ENCODE measurements at regions not wholly inside any gene's neighbourhood (a gene's known extent, or its start where the extent isn't known, plus 50 kb on each side); places are given as distances from the start of the nearest gene placed in this dataset.

GRCh38 chr18:2281523-2282199, 289.6 kb downstream of the METTL4 start:
- no peak for DNase-seq

- peak in 1 of 5 experiments; percentile 1 for DNase-seq
Observed at GRCh38 chr18:2293109-2293839, 278.0 kb downstream of the METTL4 start.

- no peak for DNase-seq
Observed at GRCh38 chr18:2301316-2301715, 270.0 kb downstream of the METTL4 start.

- DNase-seq = no peak
Observed at GRCh38 chr18:2302012-2302411, 269.3 kb downstream of the METTL4 start.

- DNase-seq = no peak
Observed at GRCh38 chr18:2302628-2303516, 268.4 kb downstream of the METTL4 start.

GRCh38 chr18:2303517-2304238, 267.6 kb downstream of the METTL4 start:
- DNase-seq = no peak

GRCh38 chr18:2304378-2305175, 266.7 kb downstream of the METTL4 start:
- no peak for DNase-seq

GRCh38 chr18:2306606-2307005, 264.7 kb downstream of the METTL4 start:
- no peak for DNase-seq

- no peak for DNase-seq
Observed at GRCh38 chr18:2310886-2311285, 260.4 kb downstream of the METTL4 start.

GRCh38 chr18:2312440-2312839, 258.9 kb downstream of the METTL4 start:
- no peak for DNase-seq

- no peak for DNase-seq
Observed at GRCh38 chr18:2313332-2313731, 258.0 kb downstream of the METTL4 start.

GRCh38 chr18:2316082-2316750, 255.1 kb downstream of the METTL4 start:
- DNase-seq = no peak

GRCh38 chr18:2316751-2317696, 254.3 kb downstream of the METTL4 start:
- DNase-seq = no peak

GRCh38 chr18:2324459-2324858, 246.8 kb downstream of the METTL4 start:
- DNase-seq = no peak

GRCh38 chr18:2325308-2325849, 245.9 kb downstream of the METTL4 start:
- DNase-seq = no peak

- DNase-seq = no peak
Observed at GRCh38 chr18:2325933-2326332, 245.4 kb downstream of the METTL4 start.

GRCh38 chr18:2326999-2327398, 244.3 kb downstream of the METTL4 start:
- DNase-seq = no peak

- DNase-seq = no peak
Observed at GRCh38 chr18:2330764-2331163, 240.5 kb downstream of the METTL4 start.

GRCh38 chr18:2331491-2331890, 239.8 kb downstream of the METTL4 start:
- DNase-seq = no peak
